ENCODE measurements at regions not wholly inside any gene's neighbourhood (a gene's known extent, or its start where the extent isn't known, plus 50 kb on each side); places are given as distances from the start of the nearest gene placed in this dataset.

DNA sequence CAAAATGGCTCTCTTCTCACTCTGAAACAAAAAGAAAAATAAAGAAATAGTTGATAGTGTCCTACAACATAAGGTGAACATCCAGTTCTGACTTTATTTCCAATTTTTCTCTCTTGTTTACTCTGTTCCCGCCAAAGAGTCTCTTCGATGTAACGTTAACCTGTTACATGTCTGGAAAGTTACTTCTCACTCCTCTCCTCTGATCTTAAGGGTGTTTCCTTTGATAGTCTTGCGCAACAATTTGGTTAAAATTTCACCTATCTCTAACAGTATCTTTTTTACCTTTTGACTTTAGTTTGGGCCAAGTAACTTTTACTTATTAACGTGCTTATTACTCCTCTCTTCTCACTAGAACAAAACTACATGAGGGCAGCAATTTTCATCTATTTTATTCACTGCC, 1450.2 kb downstream of the BRINP3 start:
- TF ChIP-seq EP300 (IDR thresholded peaks at IDR 0.05; ENCODE audit: borderline replicate concordance) (no peak), NFIC (IDR thresholded peaks at IDR 0.05) (no peak), CEBPB (IDR thresholded peaks at IDR 0.05) (peak; percentile 82), CREB1 (IDR thresholded peaks at IDR 0.05; ENCODE audit: low read depth) (no peak), RAD21 (IDR thresholded peaks at IDR 0.05; ENCODE audit: low read depth) (no peak), FOXM1 (IDR thresholded peaks at IDR 0.05; ENCODE audit: borderline replicate concordance, low read depth) (no peak)

- TF ChIP-seq TAF1 (IDR thresholded peaks at IDR 0.05; ENCODE audit: low read depth): no peak
- no peak for TF ChIP-seq EGR1 (IDR thresholded peaks at IDR 0.05)
- no peak for TF ChIP-seq FOXM1 (IDR thresholded peaks at IDR 0.05; ENCODE audit: borderline replicate concordance, low read depth)
- TF ChIP-seq CEBPB (IDR thresholded peaks at IDR 0.05): no peak
- TF ChIP-seq NFIC (IDR thresholded peaks at IDR 0.05): no peak
- TF ChIP-seq TEAD4 (IDR thresholded peaks at IDR 0.05): no peak
- TF ChIP-seq, protein P1, sequence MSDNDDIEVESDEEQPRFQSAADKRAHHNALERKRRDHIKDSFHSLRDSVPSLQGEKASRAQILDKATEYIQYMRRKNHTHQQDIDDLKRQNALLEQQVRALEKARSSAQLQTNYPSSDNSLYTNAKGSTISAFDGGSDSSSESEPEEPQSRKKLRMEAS (IDR thresholded peaks at IDR 0.05): no peak
- no peak for TF ChIP-seq REST (IDR thresholded peaks at IDR 0.05; ENCODE audit: low read depth)
- TF ChIP-seq CREB1 (IDR thresholded peaks at IDR 0.05; ENCODE audit: low read depth): no peak
- TF ChIP-seq USF1 (IDR thresholded peaks at IDR 0.05): no peak
- no peak for TF ChIP-seq ZBTB7A (IDR thresholded peaks at IDR 0.05; ENCODE audit: low read depth)
- no peak for TF ChIP-seq RAD21 (IDR thresholded peaks at IDR 0.05; ENCODE audit: low read depth)
- TF ChIP-seq YY1 (IDR thresholded peaks at IDR 0.05; ENCODE audit: low read depth): no peak
- no peak for TF ChIP-seq TCF12 (IDR thresholded peaks at IDR 0.05; ENCODE audit: low read depth)
- TF ChIP-seq EP300 (IDR thresholded peaks at IDR 0.05; ENCODE audit: borderline replicate concordance): no peak
Observed at GRCh38 chr1:189033169-189033568, 1444.5 kb downstream of the BRINP3 start.

DNA sequence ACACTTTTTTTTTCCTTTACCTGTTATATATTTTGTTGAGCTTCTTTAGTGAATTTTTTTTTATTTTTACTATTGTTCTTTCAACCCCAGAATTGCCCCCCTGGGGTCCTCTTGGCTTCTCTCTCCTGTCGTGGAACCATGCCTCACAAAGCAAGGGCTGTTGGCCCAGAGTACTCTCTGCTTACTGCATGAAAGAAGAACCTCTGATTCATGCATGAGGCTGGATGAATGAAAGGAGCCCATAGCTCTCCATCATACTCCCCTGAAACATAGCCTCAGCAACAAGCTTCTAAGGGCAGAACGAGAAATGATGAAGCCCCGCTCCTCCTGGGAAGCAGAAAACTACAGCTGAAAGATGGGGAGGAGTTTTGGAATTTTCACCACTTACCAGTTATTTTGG, 1441.0 kb downstream of the BRINP3 start:
- TF ChIP-seq TAF1 (IDR thresholded peaks at IDR 0.05; ENCODE audit: low read depth) (no peak), ZBTB7A (IDR thresholded peaks at IDR 0.05; ENCODE audit: low read depth) (no peak), TEAD4 (IDR thresholded peaks at IDR 0.05) (no peak), TCF12 (IDR thresholded peaks at IDR 0.05; ENCODE audit: low read depth) (no peak), YY1 (IDR thresholded peaks at IDR 0.05; ENCODE audit: low read depth) (no peak), CREB1 (IDR thresholded peaks at IDR 0.05; ENCODE audit: low read depth) (no peak), FOXM1 (IDR thresholded peaks at IDR 0.05; ENCODE audit: borderline replicate concordance, low read depth) (no peak), EP300 (IDR thresholded peaks at IDR 0.05; ENCODE audit: borderline replicate concordance) (no peak), NFIC (IDR thresholded peaks at IDR 0.05) (no peak), RAD21 (IDR thresholded peaks at IDR 0.05; ENCODE audit: low read depth) (no peak), EGR1 (IDR thresholded peaks at IDR 0.05) (no peak), CEBPB (IDR thresholded peaks at IDR 0.05) (no peak), USF1 (IDR thresholded peaks at IDR 0.05) (no peak), REST (IDR thresholded peaks at IDR 0.05; ENCODE audit: low read depth) (no peak)
- TF ChIP-seq, protein P1 (IDR thresholded peaks at IDR 0.05): no peak

- TF ChIP-seq EGR1 (IDR thresholded peaks at IDR 0.05): no peak
- no peak for TF ChIP-seq RAD21 (IDR thresholded peaks at IDR 0.05; ENCODE audit: low read depth)
- no peak for TF ChIP-seq TEAD4 (IDR thresholded peaks at IDR 0.05)
- TF ChIP-seq NFIC (IDR thresholded peaks at IDR 0.05): no peak
- no peak for TF ChIP-seq EP300 (IDR thresholded peaks at IDR 0.05; ENCODE audit: borderline replicate concordance)
- TF ChIP-seq, protein P1 (IDR thresholded peaks at IDR 0.05): no peak
- no peak for TF ChIP-seq ZBTB7A (IDR thresholded peaks at IDR 0.05; ENCODE audit: low read depth)
- no peak for TF ChIP-seq REST (IDR thresholded peaks at IDR 0.05; ENCODE audit: low read depth)
- TF ChIP-seq TAF1 (IDR thresholded peaks at IDR 0.05; ENCODE audit: low read depth): no peak
- no peak for TF ChIP-seq USF1 (IDR thresholded peaks at IDR 0.05)
- TF ChIP-seq CEBPB (IDR thresholded peaks at IDR 0.05): no peak
- TF ChIP-seq CREB1 (IDR thresholded peaks at IDR 0.05; ENCODE audit: low read depth): no peak
- TF ChIP-seq FOXM1 (IDR thresholded peaks at IDR 0.05; ENCODE audit: borderline replicate concordance, low read depth): no peak
- TF ChIP-seq YY1 (IDR thresholded peaks at IDR 0.05; ENCODE audit: low read depth): no peak
- TF ChIP-seq TCF12 (IDR thresholded peaks at IDR 0.05; ENCODE audit: low read depth): no peak
Observed at GRCh38 chr1:189046127-189046526, 1431.5 kb downstream of the BRINP3 start.
